ENCODE measurements at regions not wholly inside any gene's neighbourhood (a gene's known extent, or its start where the extent isn't known, plus 50 kb on each side); places are given as distances from the start of the nearest gene placed in this dataset.

GRCh38 chr10:2081501-2081900 lies 344.2 kb upstream of the ADARB2 start:
- TF ChIP-seq FOXM1 (IDR thresholded peaks at IDR 0.05; ENCODE audit: borderline replicate concordance) (no peak), L3MBTL2 (conservative IDR thresholded peaks at IDR 0.05) (no peak), SP1 (IDR thresholded peaks at IDR 0.05) (no peak), BHLHE40 (IDR thresholded peaks at IDR 0.05; ENCODE audit: borderline replicate concordance) (no peak), CTBP1 (IDR thresholded peaks at IDR 0.05; ENCODE audit: borderline replicate concordance) (no peak), ARNT (IDR thresholded peaks at IDR 0.05) (no peak), TARDBP (IDR thresholded peaks at IDR 0.05) (no peak), SUZ12 (IDR thresholded peaks at IDR 0.05) (no peak), FOXA1 (IDR thresholded peaks at IDR 0.05) (no peak)
- TF ChIP-seq, protein P1, sequence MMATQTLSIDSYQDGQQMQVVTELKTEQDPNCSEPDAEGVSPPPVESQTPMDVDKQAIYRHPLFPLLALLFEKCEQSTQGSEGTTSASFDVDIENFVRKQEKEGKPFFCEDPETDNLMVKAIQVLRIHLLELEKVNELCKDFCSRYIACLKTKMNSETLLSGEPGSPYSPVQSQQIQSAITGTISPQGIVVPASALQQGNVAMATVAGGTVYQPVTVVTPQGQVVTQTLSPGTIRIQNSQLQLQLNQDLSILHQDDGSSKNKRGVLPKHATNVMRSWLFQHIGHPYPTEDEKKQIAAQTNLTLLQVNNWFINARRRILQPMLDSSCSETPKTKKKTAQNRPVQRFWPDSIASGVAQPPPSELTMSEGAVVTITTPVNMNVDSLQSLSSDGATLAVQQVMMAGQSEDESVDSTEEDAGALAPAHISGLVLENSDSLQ (IDR thresholded peaks at IDR 0.05) = no peak
